WI38 (cell line): ENCODE measurements at regions not wholly inside any gene's neighbourhood (a gene's known extent, or its start where the extent isn't known, plus 50 kb on each side); places are given as distances from the start of the nearest gene placed in this dataset.

Source experiments
- H3K4me3 ChIP-seq: 2 replicates; pipeline ENCODE4 v1.5.1; 2011; ENCODE audit warnings: low read depth, mild to moderate bottlenecking, control low read depth, low read length
- TF ChIP-seq, protein P1 (sequence below): IDR thresholded peaks from 2 replicates; pipeline ENCODE4 v1.5.1; 2012; ENCODE audit warnings: low read depth, mild to moderate bottlenecking, control low read depth, low read length

GRCh38 chr5:173833196-173833985, 54.8 kb upstream of the CPEB4 start:
- TF ChIP-seq, protein P1, sequence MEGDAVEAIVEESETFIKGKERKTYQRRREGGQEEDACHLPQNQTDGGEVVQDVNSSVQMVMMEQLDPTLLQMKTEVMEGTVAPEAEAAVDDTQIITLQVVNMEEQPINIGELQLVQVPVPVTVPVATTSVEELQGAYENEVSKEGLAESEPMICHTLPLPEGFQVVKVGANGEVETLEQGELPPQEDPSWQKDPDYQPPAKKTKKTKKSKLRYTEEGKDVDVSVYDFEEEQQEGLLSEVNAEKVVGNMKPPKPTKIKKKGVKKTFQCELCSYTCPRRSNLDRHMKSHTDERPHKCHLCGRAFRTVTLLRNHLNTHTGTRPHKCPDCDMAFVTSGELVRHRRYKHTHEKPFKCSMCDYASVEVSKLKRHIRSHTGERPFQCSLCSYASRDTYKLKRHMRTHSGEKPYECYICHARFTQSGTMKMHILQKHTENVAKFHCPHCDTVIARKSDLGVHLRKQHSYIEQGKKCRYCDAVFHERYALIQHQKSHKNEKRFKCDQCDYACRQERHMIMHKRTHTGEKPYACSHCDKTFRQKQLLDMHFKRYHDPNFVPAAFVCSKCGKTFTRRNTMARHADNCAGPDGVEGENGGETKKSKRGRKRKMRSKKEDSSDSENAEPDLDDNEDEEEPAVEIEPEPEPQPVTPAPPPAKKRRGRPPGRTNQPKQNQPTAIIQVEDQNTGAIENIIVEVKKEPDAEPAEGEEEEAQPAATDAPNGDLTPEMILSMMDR = no peak
- no peak overlapping the region for H3K4me3 ChIP-seq

DNA sequence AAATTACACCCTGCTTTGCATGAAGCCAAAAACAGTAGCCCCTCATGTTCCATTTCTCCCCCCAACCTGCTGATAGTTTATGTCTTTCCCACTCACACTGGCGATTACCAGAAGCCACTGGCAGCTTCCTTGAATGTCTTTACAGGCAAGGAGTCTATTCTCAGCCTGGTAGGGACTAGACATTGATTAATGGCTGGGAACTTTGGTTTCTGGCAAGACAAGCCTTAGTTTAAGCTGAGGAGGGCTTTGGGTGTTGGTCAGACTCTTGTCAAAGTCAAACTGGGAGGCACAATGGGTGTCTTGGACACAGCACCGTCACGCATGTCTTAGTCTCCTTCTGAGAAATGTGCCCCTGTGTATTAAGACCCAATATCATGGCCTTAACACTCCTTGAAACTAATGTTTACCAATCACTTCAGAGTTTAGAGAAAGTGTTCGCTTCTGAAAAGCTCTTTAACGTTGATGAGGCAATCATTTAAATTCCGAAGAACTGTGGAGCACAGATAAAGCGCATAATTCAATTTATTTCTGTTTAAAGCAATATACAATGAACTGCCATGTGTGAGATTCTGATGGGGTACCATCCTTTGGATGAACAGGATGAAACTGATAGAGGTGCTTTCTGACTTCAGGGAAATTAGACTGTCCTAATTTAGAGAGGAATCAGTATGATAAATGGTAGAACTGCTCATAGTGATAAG, 53.9 kb upstream of the CPEB4 start:
- TF ChIP-seq, protein P1 = no peak
- no peak overlapping the region for H3K4me3 ChIP-seq

- no peak overlapping the region for H3K4me3 ChIP-seq
- TF ChIP-seq, protein P1 = no peak
Observed at GRCh38 chr5:173835131-173835530, 53.0 kb upstream of the CPEB4 start.

- TF ChIP-seq, protein P1 = no peak
- H3K4me3 ChIP-seq = no peak overlapping the region
Observed at GRCh38 chr5:173835661-173836060, 52.5 kb upstream of the CPEB4 start.

DNA sequence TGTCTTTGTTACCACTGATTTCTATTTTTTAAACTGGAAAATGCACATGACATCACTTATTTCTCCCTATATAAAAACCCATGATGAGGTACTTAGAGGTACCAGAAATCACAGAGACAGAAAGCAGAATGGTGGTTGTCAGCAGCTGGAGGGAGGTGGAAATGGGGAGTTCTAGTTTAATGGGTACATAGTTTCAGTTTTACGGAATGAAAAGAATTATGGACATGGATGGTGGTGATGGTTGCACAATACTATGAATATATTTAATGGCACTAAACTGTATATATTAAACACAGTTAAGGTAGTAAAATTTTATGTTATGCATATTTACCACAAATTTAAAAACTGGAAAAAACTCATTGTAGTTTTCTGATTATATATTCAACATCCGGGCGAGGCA, 50.5 kb upstream of the CPEB4 start:
- no peak overlapping the region for H3K4me3 ChIP-seq
- TF ChIP-seq, protein P1 = no peak
